Loucy (cell line): ENCODE measurements at regions not wholly inside any gene's neighbourhood (a gene's known extent, or its start where the extent isn't known, plus 50 kb on each side); places are given as distances from the start of the nearest gene placed in this dataset.

Experiments
- H2AFZ ChIP-seq: fragments of 200-600 bp; sonication (generic); 2 replicates; pipeline ENCODE4 v1.6.0; 2016; ENCODE audit warnings: antibody characterized with exemption, mild to moderate bottlenecking, low read length, moderate library complexity
- H3F3A ChIP-seq: fragments of 200-600 bp; 2 replicates; pipeline ENCODE4 v1.6.0; 2016; ENCODE audit warnings: antibody characterized with exemption, low read depth, mild to moderate bottlenecking
- H3K27me3 ChIP-seq: fragments of 200-600 bp; sonication (generic); 2 replicates; pipeline ENCODE4 v1.6.1; 2014; ENCODE audit warnings: low read length, mild to moderate bottlenecking; ENCODE audit not compliant: insufficient read depth, poor library complexity, severe bottlenecking
- H3K36me3 ChIP-seq: fragments of 200-600 bp; sonication (generic); 2 replicates; pipeline ENCODE4 v1.6.1; 2016; ENCODE audit warnings: low read length; ENCODE audit not compliant: insufficient read depth
- H3K4me1 ChIP-seq: fragments of 200-600 bp; sonication (generic); 2 replicates; pipeline ENCODE4 v1.5.1; 2014; ENCODE audit warnings: low read length, mild to moderate bottlenecking; ENCODE audit not compliant: insufficient read depth, poor library complexity, severe bottlenecking
- H3K4me2 ChIP-seq: fragments of 200-600 bp; sonication (generic); 2 replicates; pipeline ENCODE4 v1.6.0; 2014; ENCODE audit warnings: antibody characterized with exemption, low read length, low read depth, mild to moderate bottlenecking; ENCODE audit not compliant: poor library complexity, severe bottlenecking
- H3K4me3 ChIP-seq: fragments of 200-600 bp; sonication (generic); 2 replicates; pipeline ENCODE4 v1.5.1; 2014; ENCODE audit warnings: low read length, mild to moderate bottlenecking, mixed read lengths; ENCODE audit not compliant: poor library complexity, severe bottlenecking
- H3K79me2 ChIP-seq: fragments of 200-600 bp; sonication (generic); 2 replicates; pipeline ENCODE4 v1.6.1; 2014; ENCODE audit warnings: low read length; ENCODE audit not compliant: insufficient read depth
- H3K9ac ChIP-seq: fragments of 200-600 bp; sonication (generic); 2 replicates; pipeline ENCODE4 v1.6.0; 2014; ENCODE audit warnings: mild to moderate bottlenecking, low read depth, low read length, moderate library complexity; ENCODE audit not compliant: poor library complexity, severe bottlenecking
- H3K9me2 ChIP-seq: fragments of 200-600 bp; sonication (generic); replicated peaks from 2 replicates; pipeline ENCODE4 v1.6.1; 2016; ENCODE audit warnings: low read depth, low read length, mixed read lengths
- H3K9me3 ChIP-seq: fragments of 200-600 bp; sonication (generic); 2 replicates; pipeline ENCODE4 v1.6.1; 2014; ENCODE audit warnings: mild to moderate bottlenecking, antibody characterized with exemption, low read length, low read depth; ENCODE audit not compliant: insufficient read depth
- H4K20me1 ChIP-seq: fragments of 200-600 bp; sonication (generic); 2 replicates; pipeline ENCODE4 v1.6.0; 2014; ENCODE audit warnings: antibody characterized with exemption, low read length, mild to moderate bottlenecking; ENCODE audit not compliant: insufficient read depth, poor library complexity, severe bottlenecking
- CTCF ChIP-seq: fragments of 200-600 bp; sonication (generic); conservative IDR thresholded peaks from 2 replicates; pipeline ENCODE4 v1.5.1; 2014; ENCODE audit warnings: mild to moderate bottlenecking, antibody characterized with exemption, low read length
- EZH2phosphoT487 ChIP-seq: fragments of 200-600 bp; IDR thresholded peaks from 2 replicates; pipeline ENCODE4 v1.6.1; 2018; ENCODE audit warnings: antibody characterized with exemption, mild to moderate bottlenecking, moderate library complexity, borderline replicate concordance

- Histone ChIP-seq H3K9ac (no peak overlapping the region), H3K9me3 (no peaks in the 10 kb centered on the region), H4K20me1 (no peaks in the 10 kb centered on the region), H3K4me1 (no peaks in the 10 kb centered on the region), H3F3A (no peaks in the 10 kb centered on the region), H3K27me3 (no peaks in the 10 kb centered on the region), H3K4me2 (no peak overlapping the region), H3K4me3 (no peak overlapping the region), H2AFZ (no peak overlapping the region), H3K9me2 (no peaks in the 10 kb centered on the region), H3K79me2 (no peaks in the 10 kb centered on the region), H3K36me3 (no peaks in the 10 kb centered on the region)
- TF ChIP-seq EZH2phosphoT487 = no peak
- 0 out of 2 replicates have a peak, but pooled peaks have one; percentile 12 for TF ChIP-seq CTCF
These were observed 236.6 kb downstream of the SOX2 start for GRCh38 chr3:181948286-181948685.

GRCh38 chr3:181952221-181952620, 240.5 kb downstream of the SOX2 start:
- H3F3A ChIP-seq = no peaks in the 10 kb centered on the region
- no peak overlapping the region for H2AFZ ChIP-seq
- no peaks in the 10 kb centered on the region for H3K36me3 ChIP-seq
- no peak overlapping the region for H3K4me2 ChIP-seq
- H3K4me1 ChIP-seq = no peaks in the 10 kb centered on the region
- H3K9ac ChIP-seq = no peak overlapping the region
- no peaks in the 10 kb centered on the region for H3K27me3 ChIP-seq
- H3K9me3 ChIP-seq = no peaks in the 10 kb centered on the region
- no peaks in the 10 kb centered on the region for H4K20me1 ChIP-seq
- H3K9me2 ChIP-seq = no peaks in the 10 kb centered on the region
- H3K79me2 ChIP-seq = no peaks in the 10 kb centered on the region
- no peak overlapping the region for H3K4me3 ChIP-seq
- no peak for TF ChIP-seq EZH2phosphoT487
- no peak for TF ChIP-seq CTCF

- Histone ChIP-seq H4K20me1 (no peaks in the 10 kb centered on the region), H3K4me1 (no peaks in the 10 kb centered on the region), H3K9me2 (no peaks in the 10 kb centered on the region), H3K9ac (no peak overlapping the region), H3K36me3 (no peaks in the 10 kb centered on the region), H3K9me3 (no peaks in the 10 kb centered on the region), H2AFZ (no peak overlapping the region), H3K4me3 (no peak overlapping the region), H3F3A (no peaks in the 10 kb centered on the region), H3K4me2 (no peak overlapping the region), H3K79me2 (no peaks in the 10 kb centered on the region), H3K27me3 (no peaks in the 10 kb centered on the region)
- no peak for TF ChIP-seq CTCF
- no peak for TF ChIP-seq EZH2phosphoT487
These were observed 241.2 kb downstream of the SOX2 start for GRCh38 chr3:181952929-181953328.
